ENCODE measurements at regions not wholly inside any gene's neighbourhood (a gene's known extent, or its start where the extent isn't known, plus 50 kb on each side); places are given as distances from the start of the nearest gene placed in this dataset.

- DNase-seq (ENCODE audit: low spot score), result no peak
Measured at GRCh38 chr15:62579842-62580241, 414.8 kb upstream of the C2CD4B start.

DNA sequence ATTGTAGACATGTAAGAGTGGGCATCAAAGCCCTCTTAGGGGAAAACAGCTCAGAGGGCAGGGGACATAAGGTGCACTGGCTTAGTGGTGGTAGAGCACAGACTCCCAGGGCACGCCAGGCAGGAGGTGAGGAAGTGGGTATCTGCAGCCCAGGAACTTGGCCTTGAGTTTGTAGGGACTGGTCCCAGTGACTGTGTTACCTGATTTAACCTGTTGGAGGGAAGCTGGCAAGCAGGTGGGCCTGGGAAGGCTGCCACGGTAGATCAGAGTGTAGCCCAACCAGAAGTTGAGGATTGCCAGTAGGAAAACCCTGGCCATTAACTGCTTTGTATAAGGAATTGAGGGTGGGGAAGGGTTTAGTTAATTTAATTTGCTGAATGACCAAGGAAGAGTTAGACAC is 417.5 kb upstream of the C2CD4B start:
- DNase-seq (ENCODE audit: low spot score), result no peak

GRCh38 chr15:62584301-62585235 is 419.5 kb upstream of the C2CD4B start:
- DNase-seq (ENCODE audit: low spot score), result no peak

DNA sequence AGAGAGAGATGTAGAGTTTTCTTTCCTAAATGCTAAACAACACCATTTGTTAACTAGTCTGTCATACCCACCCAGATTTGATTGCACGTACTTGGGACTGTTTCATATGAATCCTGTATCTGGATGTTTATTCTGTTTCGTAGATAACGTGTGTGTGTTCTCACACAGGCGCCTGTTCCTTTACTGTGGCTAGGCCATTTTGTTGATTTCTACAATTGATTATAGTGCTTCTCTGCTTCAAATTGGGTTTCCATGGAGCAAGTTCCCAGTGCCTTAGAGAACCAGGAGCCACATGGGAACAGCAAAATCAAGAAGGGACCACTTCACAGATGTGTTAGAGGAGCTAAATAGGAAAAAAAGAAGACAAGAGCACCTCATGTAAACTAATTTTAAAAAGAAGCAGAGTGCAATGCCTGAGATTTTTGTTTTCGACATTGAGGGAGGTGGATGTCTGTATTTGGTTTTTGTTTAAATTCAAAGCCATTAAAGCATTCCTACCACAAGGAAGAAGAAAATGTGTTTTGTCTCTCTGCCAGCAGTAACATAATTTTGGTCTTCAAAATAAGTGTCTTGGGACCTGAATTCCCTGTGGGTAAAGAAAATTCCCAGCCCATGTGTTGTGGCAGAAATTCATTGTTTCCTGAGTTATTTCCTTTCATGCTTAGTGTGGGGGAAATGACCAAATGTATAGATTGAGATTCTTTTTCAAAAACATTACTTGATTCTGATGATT is 424.0 kb upstream of the C2CD4B start:
- DNase-seq (ENCODE audit: low spot score), result no peak

- no peak for DNase-seq (ENCODE audit: low spot score)
Measured at GRCh38 chr15:62591842-62592838, 427.1 kb upstream of the C2CD4B start.

DNA sequence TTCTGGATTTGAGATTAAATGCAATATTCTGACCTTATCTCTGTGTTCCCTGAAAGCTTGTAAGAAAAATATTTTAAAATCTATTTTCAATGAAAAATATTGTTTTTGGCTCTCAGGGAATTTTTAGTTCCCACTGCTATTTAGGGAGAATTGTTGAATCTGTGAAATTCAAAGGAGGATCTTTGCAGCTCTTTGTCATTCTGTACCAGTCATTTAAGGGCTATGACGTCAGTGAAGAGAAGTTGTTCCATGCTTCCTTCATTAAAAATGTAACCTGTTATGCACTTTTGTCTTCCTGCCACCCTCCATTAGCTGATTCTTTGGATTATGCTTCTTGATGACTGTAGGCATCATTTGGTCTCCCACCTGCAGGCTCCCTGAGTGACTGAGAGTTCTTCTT is 427.8 kb upstream of the C2CD4B start:
- DNase-seq (ENCODE audit: low spot score), result no peak

DNA sequence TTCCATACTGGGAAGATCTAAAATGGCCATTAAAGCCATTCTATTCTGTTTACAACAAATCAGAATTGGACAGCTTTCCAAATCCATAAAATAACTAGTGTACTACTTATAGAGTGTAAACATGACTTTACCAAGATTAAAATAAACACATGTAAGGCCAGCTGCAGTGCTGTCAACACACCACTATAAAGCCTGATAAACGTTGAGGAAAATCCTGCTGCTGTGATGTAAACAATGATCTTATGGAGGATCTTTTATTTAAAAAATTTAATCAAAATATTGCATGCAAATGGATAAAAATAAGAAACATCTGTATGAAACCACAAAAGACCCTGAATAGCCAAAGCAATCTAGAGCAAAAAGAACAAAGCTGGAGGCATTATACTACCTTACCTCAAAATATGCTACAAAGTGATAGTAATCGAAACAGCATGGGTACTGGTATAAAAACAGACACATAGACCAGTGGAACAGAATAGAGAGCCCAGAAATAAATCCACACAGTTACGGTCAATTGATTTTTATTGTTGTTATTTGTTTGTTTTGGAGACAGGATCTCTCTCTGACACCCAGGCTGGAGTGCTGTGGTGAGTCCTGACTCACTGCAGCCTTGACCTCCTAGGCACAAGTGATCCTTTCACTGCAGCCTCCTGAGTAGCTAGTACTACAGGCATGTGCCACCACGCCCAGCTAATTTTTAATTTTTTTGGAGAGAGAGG is 428.8 kb upstream of the C2CD4B start:
- DNase-seq (ENCODE audit: low spot score), result no peak

DNA sequence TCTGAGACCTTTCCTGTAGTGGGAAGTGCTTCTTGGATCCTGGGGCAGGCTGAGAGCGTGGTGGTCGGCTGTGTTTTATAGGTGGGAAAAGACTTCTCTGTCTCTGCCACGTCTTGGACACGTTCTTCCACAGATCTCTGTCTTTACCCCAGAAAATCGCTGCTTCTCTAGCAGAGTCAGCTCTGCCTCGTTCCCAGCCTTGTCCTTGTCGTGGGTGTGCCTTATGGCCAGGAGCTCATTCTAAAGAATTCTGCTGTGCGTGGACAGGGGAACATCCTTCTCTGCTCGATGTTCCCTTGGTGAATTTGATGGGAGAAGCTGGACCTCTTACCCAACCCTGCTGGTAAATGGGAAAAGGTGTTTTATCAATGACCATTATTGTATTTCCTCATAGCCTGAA is 433.1 kb upstream of the C2CD4B start:
- no peak for DNase-seq (ENCODE audit: low spot score)

- no peak for DNase-seq (ENCODE audit: low spot score)
Measured at GRCh38 chr15:62599791-62600777, 435.0 kb upstream of the C2CD4B start.

GRCh38 chr15:62601777-62602545 is 436.9 kb upstream of the C2CD4B start:
- no peak for DNase-seq (ENCODE audit: low spot score)

GRCh38 chr15:62603742-62604141 is 438.7 kb upstream of the C2CD4B start:
- no peak for DNase-seq (ENCODE audit: low spot score)

DNA sequence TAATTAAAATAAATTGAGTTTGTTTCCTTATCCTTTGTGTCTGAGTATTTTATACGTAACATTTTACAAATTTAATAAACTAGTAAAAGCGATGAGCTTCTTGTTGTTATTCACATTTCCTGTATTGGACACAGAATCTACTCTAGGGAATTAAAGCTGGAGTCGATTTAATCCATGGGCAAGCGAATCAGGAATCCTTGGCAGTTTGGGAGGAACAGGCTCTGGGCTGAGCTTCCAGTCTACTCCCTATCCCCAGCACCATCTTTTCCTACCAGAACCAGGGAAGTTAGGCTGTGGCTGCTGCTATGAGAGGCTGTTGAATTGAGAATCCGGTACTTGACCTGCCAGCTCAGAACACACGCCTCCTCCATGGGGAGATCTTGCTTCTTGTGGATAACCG is 437.3 kb upstream of the TPM1 start:
- DNase-seq (ENCODE audit: low spot score), result no peak

DNA sequence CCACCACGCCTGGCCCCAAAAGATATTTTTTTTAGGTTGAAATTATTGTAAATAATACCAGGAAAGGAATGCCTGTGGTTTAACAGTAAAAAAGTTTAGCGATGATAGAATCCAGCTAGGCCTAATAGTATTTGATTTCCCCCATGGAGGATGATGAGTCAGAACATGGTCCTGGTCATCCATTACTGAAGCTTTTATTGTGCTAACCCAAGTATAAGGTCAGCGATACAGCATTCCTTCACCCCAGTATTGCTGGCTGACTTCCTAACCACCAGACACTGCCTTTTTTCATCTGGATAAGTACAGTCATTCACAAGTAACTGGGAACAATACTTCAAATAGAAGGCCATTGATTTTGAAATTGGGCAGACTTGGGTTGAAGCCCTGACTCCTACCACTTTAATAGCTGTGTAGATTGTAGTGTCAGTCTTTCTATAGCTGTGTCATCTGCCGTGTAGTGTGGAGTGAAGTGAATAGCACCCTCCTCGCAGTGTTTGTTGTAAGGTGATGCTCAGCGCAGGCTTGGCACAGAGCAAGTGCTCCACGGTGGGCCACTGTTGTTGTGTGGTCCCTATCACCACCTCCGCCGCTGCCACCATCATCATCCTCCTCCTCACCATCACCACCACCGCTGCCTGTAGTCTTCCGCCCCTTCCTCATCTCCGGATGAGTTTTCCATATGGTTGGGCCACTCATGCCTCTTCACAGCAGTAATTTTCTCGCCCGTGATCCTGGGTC is 436.0 kb upstream of the TPM1 start:
- no peak for DNase-seq (ENCODE audit: low spot score)

- DNase-seq (ENCODE audit: low spot score), result no peak
Measured at GRCh38 chr15:62607114-62607462, 435.5 kb upstream of the TPM1 start.

GRCh38 chr15:62607643-62608042 is 434.9 kb upstream of the TPM1 start:
- no peak for DNase-seq (ENCODE audit: low spot score)

GRCh38 chr15:62608369-62608768 is 434.2 kb upstream of the TPM1 start:
- DNase-seq (ENCODE audit: low spot score), result no peak

DNA sequence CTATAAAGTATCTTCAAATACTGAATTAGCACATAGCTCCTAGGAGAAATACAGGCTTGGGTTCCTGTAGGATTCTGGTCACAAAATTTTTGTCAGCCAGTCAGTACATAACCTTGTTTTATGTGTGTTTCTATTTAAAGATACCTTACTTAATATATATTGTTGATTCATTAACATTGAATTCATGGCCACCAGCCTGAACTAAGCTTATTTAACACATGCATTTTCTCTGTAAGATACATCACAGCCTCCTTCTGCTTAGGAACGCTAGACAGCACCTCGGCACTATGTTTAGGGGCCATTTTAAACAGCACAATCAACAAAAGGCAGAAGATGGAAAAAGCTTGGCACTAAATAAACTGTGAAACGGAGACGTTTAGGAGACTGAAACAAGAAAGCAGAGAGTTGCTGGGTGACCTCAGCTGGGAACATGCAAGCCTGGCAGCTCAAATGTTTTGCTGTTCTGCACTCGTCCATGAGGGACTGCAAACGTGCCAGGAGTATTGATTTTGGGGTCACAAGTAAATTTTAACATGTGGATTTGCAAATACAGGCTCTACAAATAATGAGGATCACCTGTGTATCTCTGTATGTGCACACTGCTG is 432.2 kb upstream of the TPM1 start:
- DNase-seq (ENCODE audit: low spot score), result no peak

DNA sequence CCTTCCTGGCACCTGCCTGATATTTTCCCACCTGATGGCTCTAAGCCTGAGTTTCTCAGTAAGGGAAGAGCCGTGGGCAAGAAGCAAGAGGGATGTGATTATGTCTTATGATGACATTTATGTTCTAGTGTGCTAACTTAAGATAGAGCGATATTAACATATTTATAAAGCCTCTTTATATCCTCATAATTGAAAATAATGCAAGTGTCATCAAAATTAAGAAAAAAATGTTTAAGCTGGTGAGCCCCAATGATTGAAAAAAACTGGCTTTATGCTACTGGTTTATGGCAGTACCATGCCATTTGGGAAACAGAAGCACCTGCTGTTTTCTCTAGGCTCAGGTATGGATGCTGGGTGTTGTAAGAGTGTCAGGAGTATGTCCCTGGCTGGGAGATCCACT is 431.5 kb upstream of the TPM1 start:
- DNase-seq (ENCODE audit: low spot score), result no peak
